ENCODE measurements at regions not wholly inside any gene's neighbourhood (a gene's known extent, or its start where the extent isn't known, plus 50 kb on each side); places are given as distances from the start of the nearest gene placed in this dataset.
"Not testable (repeated sequence)": the region's sequence is repeated elsewhere in the genome, so short reads cannot be mapped to it uniquely, and the experiment has no call there.

DNA sequence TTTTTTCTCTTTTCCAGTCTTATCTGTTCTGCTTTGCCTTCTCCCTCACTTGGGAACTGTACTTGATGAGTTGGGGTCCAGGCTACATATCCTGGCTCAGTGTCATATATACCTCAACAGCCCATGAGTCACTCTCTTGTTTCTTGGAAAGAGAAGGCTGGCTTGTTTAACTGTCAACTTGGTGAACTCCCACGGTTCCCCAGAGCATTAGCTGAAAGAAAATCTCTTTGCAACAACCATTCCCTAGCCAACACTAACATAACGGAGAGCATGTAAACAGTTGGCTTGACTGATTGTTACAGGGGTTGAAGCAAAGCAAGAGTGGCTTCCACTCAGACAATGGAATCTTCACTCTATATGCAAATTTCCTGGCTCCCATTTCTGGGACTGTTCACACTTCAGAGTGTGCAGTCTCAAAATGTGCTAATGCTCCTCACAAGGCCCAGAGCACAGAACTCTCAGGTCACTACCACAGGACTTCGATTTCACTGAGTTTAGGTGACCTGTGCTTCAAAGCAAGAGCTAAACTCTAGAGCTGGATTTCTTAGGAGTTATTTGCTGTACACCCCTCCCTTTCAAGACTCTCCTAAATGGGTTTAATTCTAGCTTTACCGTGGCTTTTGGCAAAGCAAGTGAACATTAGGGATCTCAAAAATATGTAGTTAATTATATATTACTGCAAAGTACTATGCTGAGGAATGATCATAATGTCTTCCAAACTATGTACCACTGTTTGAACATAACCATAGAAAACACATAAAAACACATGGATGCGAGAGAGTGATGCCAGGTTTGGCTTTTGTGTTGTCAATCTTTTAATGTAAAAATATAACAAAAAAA is 609.8 kb downstream of the RFPL4B start:
- no peak overlapping the region for H3K27ac ChIP-seq (ENCODE audit: low read depth, low read length)
- H3K4me1 ChIP-seq (ENCODE audit: control insufficient read depth, insufficient read depth, low read length) = peaks cover 6% of the 10 kb centered on the region
- no peaks in the 10 kb centered on the region for H3K36me3 ChIP-seq (ENCODE audit: control insufficient read depth, insufficient read depth, low read length)
- no peaks in the 10 kb centered on the region for H3K27me3 ChIP-seq (ENCODE audit: control insufficient read depth, insufficient read depth, low read length)
- H3K4me3 ChIP-seq (ENCODE audit: low read length) = no peak overlapping the region
- no peak overlapping the region for H3K9ac ChIP-seq (ENCODE audit: low read length)

GRCh38 chr6:112957536-112957916 is 610.4 kb downstream of the RFPL4B start:
- H3K27me3 ChIP-seq (ENCODE audit: control insufficient read depth, insufficient read depth, low read length) = no peaks in the 10 kb centered on the region
- no peak overlapping the region for H3K27ac ChIP-seq (ENCODE audit: low read depth, low read length)
- H3K9ac ChIP-seq (ENCODE audit: low read length) = no peak overlapping the region
- peaks cover 6% of the 10 kb centered on the region for H3K4me1 ChIP-seq (ENCODE audit: control insufficient read depth, insufficient read depth, low read length)
- no peak overlapping the region for H3K4me3 ChIP-seq (ENCODE audit: low read length)
- no peaks in the 10 kb centered on the region for H3K36me3 ChIP-seq (ENCODE audit: control insufficient read depth, insufficient read depth, low read length)

DNA sequence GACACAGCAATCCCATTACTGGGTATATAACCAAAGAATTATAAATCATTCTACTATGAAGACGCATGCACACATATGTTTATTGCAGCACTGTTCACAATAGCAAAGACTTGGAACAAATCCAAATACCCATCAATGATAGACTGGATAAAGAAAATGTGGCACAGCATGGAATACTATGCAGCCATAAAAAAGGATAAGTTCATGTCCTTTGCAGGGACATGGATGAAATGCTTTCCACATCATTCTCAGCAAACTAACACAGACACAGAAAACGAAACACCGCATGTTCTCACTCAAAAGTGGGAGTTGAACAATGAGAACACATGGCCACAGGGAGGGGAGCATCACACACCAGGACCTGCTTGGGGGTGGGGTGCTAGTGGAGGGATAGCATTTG is 613.0 kb downstream of the RFPL4B start:
- not testable (repeated sequence) for H3K36me3 ChIP-seq (ENCODE audit: control insufficient read depth, insufficient read depth, low read length); H3K4me1 ChIP-seq (ENCODE audit: control insufficient read depth, insufficient read depth, low read length); H3K27me3 ChIP-seq (ENCODE audit: control insufficient read depth, insufficient read depth, low read length); H3K4me3 ChIP-seq (ENCODE audit: low read length); H3K27ac ChIP-seq (ENCODE audit: low read depth, low read length); H3K9ac ChIP-seq (ENCODE audit: low read length)

DNA sequence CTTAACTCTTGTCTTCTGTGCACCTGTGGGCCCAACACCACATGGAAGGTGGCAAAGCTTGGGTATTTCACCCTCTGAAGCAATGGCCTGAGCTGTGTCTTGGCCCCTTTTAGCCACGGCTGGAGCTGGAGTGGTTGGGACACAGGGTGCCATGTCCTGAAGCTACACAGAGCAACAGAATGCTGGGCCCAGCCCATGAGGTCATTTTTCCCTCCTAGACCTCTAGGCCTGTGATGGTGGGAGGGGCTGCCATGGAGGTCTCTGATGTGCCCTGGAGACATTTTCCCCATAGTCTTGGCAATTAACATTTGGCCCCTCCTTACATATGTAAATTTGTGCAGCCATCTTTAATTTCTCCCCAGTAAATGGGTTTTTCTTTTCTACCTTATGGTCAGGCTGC is 620.8 kb downstream of the RFPL4B start:
- Histone ChIP-seq H3K27me3 (ENCODE audit: control insufficient read depth, insufficient read depth, low read length) (no peaks in the 10 kb centered on the region), H3K4me3 (ENCODE audit: low read length) (no peak overlapping the region), H3K36me3 (ENCODE audit: control insufficient read depth, insufficient read depth, low read length) (no peaks in the 10 kb centered on the region), H3K9ac (ENCODE audit: low read length) (no peak overlapping the region), H3K27ac (ENCODE audit: low read depth, low read length) (no peak overlapping the region), H3K4me1 (ENCODE audit: control insufficient read depth, insufficient read depth, low read length) (no peaks in the 10 kb centered on the region)

- H3K27me3 ChIP-seq (ENCODE audit: control insufficient read depth, insufficient read depth, low read length) = no peaks in the 10 kb centered on the region
- no peak overlapping the region for H3K9ac ChIP-seq (ENCODE audit: low read length)
Measured at GRCh38 chr6:112971651-112972050, 624.5 kb downstream of the RFPL4B start.

DNA sequence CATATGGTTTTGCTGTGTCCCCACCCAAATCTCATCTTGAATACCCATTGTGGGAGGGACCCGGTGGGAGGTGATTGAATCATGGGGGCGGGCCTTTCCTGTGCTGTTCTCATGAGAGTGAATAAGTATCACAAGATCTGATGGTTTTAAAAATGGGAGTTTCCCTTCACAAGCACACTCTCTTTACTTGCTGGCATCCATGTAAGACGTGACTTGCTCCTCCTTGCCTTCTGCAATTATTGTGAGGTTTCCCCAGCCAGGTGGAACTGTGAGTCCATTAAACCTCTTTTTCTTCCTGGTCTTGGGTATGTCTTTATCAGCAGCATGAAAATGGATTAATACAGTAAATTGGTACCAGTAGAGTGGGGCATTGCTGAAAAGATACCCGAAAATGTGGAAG is 627.8 kb downstream of the RFPL4B start:
- H3K4me1 ChIP-seq (ENCODE audit: control insufficient read depth, insufficient read depth, low read length); H3K36me3 ChIP-seq (ENCODE audit: control insufficient read depth, insufficient read depth, low read length); H3K27ac ChIP-seq (ENCODE audit: low read depth, low read length); H3K9ac ChIP-seq (ENCODE audit: low read length); H3K4me3 ChIP-seq (ENCODE audit: low read length); H3K27me3 ChIP-seq (ENCODE audit: control insufficient read depth, insufficient read depth, low read length): not testable (repeated sequence)

More at GRCh38 chr6:112971651-112972050, 624.5 kb downstream of the RFPL4B start:
- Histone ChIP-seq H3K27ac (ENCODE audit: low read depth, low read length) (no peak overlapping the region), H3K36me3 (ENCODE audit: control insufficient read depth, insufficient read depth, low read length) (no peaks in the 10 kb centered on the region), H3K4me3 (ENCODE audit: low read length) (no peak overlapping the region), H3K4me1 (ENCODE audit: control insufficient read depth, insufficient read depth, low read length) (no peaks in the 10 kb centered on the region)

- not testable (repeated sequence) for H3K36me3 ChIP-seq (ENCODE audit: control insufficient read depth, insufficient read depth, low read length); H3K4me3 ChIP-seq (ENCODE audit: low read length); H3K27ac ChIP-seq (ENCODE audit: low read depth, low read length); H3K4me1 ChIP-seq (ENCODE audit: control insufficient read depth, insufficient read depth, low read length); H3K9ac ChIP-seq (ENCODE audit: low read length); H3K27me3 ChIP-seq (ENCODE audit: control insufficient read depth, insufficient read depth, low read length)
Measured at GRCh38 chr6:112976579-112976978, 629.4 kb downstream of the RFPL4B start.

DNA sequence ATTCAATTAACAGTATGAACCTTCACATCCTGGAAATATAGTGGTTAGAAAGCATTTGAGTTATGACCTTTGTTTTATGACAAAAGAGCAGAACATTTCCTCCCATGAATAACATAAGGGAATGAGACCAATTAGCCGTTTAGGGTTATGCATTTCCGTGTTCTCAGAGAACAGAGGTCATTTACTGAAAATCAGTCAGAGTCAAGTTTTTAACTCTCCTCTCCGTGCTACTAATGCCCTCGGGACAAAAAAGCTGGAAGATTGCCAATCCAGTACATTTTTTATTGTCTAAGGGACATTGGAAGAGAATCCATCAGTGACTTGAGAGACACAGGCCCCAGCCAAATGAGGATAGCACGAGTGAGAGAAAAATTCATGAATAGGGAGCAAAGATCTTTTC is 632.7 kb downstream of the RFPL4B start:
- Histone ChIP-seq H3K4me1 (ENCODE audit: control insufficient read depth, insufficient read depth, low read length) (no peaks in the 10 kb centered on the region), H3K27ac (ENCODE audit: low read depth, low read length) (no peak overlapping the region), H3K9ac (ENCODE audit: low read length) (no peak overlapping the region), H3K4me3 (ENCODE audit: low read length) (no peak overlapping the region), H3K36me3 (ENCODE audit: control insufficient read depth, insufficient read depth, low read length) (no peaks in the 10 kb centered on the region), H3K27me3 (ENCODE audit: control insufficient read depth, insufficient read depth, low read length) (no peaks in the 10 kb centered on the region)

- Histone ChIP-seq H3K27ac (ENCODE audit: low read depth, low read length) (no peak overlapping the region), H3K36me3 (ENCODE audit: control insufficient read depth, insufficient read depth, low read length) (no peaks in the 10 kb centered on the region), H3K27me3 (ENCODE audit: control insufficient read depth, insufficient read depth, low read length) (no peaks in the 10 kb centered on the region), H3K4me1 (ENCODE audit: control insufficient read depth, insufficient read depth, low read length) (no peaks in the 10 kb centered on the region), H3K9ac (ENCODE audit: low read length) (no peak overlapping the region), H3K4me3 (ENCODE audit: low read length) (no peak overlapping the region)
Measured at GRCh38 chr6:112980676-112981075, 633.5 kb downstream of the RFPL4B start.

GRCh38 chr6:112983713-112984261 is 636.7 kb downstream of the RFPL4B start:
- Histone ChIP-seq H3K27ac (ENCODE audit: low read depth, low read length) (no peak overlapping the region), H3K36me3 (ENCODE audit: control insufficient read depth, insufficient read depth, low read length) (no peaks in the 10 kb centered on the region), H3K27me3 (ENCODE audit: control insufficient read depth, insufficient read depth, low read length) (no peaks in the 10 kb centered on the region), H3K4me3 (ENCODE audit: low read length) (no peak overlapping the region), H3K9ac (ENCODE audit: low read length) (no peak overlapping the region), H3K4me1 (ENCODE audit: control insufficient read depth, insufficient read depth, low read length) (no peaks in the 10 kb centered on the region)

- H3K36me3 ChIP-seq (ENCODE audit: control insufficient read depth, insufficient read depth, low read length) = no peaks in the 10 kb centered on the region
- no peak overlapping the region for H3K4me3 ChIP-seq (ENCODE audit: low read length)
- no peaks in the 10 kb centered on the region for H3K4me1 ChIP-seq (ENCODE audit: control insufficient read depth, insufficient read depth, low read length)
- H3K9ac ChIP-seq (ENCODE audit: low read length) = no peak overlapping the region
- H3K27ac ChIP-seq (ENCODE audit: low read depth, low read length) = no peak overlapping the region
- no peaks in the 10 kb centered on the region for H3K27me3 ChIP-seq (ENCODE audit: control insufficient read depth, insufficient read depth, low read length)
Measured at GRCh38 chr6:112984899-112985298, 637.8 kb downstream of the RFPL4B start.

DNA sequence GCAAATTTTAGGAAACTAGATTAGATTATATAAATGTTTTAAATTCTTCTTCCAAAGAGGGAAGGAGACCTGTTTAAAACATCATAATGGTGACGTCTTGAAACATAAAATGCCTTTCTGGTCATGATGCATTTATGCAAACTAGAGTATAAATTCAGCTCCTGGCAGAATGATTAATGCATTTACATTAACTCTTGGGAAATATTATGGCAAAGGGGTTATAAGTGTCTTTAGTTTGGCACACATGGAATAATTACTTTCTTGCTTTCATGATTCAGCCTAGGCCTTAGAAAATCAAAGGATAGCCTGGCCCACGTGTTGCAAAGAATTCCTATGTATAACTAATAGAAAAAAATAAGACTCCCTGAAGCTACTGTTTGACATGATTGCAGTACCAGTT is 639.2 kb downstream of the RFPL4B start:
- Histone ChIP-seq H3K9ac (ENCODE audit: low read length) (no peak overlapping the region), H3K27me3 (ENCODE audit: control insufficient read depth, insufficient read depth, low read length) (no peaks in the 10 kb centered on the region), H3K4me3 (ENCODE audit: low read length) (no peak overlapping the region), H3K36me3 (ENCODE audit: control insufficient read depth, insufficient read depth, low read length) (no peaks in the 10 kb centered on the region), H3K27ac (ENCODE audit: low read depth, low read length) (no peak overlapping the region), H3K4me1 (ENCODE audit: control insufficient read depth, insufficient read depth, low read length) (no peaks in the 10 kb centered on the region)

DNA sequence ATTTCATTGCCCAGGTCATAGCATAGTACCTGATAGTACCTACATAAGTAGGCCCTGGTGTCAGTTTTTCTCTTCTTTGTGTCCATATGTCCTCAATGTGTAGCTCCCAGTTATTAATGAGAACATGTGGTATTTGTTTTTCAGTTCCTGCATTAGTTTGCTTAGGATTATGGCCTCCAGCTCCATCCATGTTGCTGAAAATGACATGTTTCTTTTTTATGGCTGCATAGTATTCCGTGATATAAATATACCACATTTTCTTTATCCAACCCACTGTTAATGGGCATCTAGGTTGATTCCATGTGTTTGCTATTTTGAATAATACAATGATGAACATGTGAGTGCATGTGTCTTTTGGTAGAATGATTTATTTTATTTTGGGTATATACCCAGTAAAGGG is 641.6 kb downstream of the RFPL4B start:
- no peaks in the 10 kb centered on the region for H3K36me3 ChIP-seq (ENCODE audit: control insufficient read depth, insufficient read depth, low read length)
- no peaks in the 10 kb centered on the region for H3K27me3 ChIP-seq (ENCODE audit: control insufficient read depth, insufficient read depth, low read length)
- H3K4me1 ChIP-seq (ENCODE audit: control insufficient read depth, insufficient read depth, low read length) = no peaks in the 10 kb centered on the region
- no peak overlapping the region for H3K9ac ChIP-seq (ENCODE audit: low read length)
- no peak overlapping the region for H3K27ac ChIP-seq (ENCODE audit: low read depth, low read length)
- H3K4me3 ChIP-seq (ENCODE audit: low read length) = no peak overlapping the region
